GM21529 (cell line): ENCODE measurements at regions not wholly inside any gene's neighbourhood (a gene's known extent, or its start where the extent isn't known, plus 50 kb on each side); places are given as distances from the start of the nearest gene placed in this dataset.
"Not testable (repeated sequence)": the region's sequence is repeated elsewhere in the genome, so short reads cannot be mapped to it uniquely, and the experiment has no call there.

Source experiments
- ATAC-seq: cut with Tn5 transposase; IDR thresholded peaks from one replicate; pipeline ENCODE4 v1.9.1; 2021; ENCODE audit not compliant: unreplicated experiment

GRCh38 chr5:12193536-12193935 lies 289.3 kb upstream of the CTNND2 start:
- ATAC-seq = no peak

GRCh38 chr5:12183003-12183402 lies 278.8 kb upstream of the CTNND2 start:
- no peak for ATAC-seq

GRCh38 chr5:12177851-12178250 lies 273.6 kb upstream of the CTNND2 start:
- ATAC-seq = no peak

DNA sequence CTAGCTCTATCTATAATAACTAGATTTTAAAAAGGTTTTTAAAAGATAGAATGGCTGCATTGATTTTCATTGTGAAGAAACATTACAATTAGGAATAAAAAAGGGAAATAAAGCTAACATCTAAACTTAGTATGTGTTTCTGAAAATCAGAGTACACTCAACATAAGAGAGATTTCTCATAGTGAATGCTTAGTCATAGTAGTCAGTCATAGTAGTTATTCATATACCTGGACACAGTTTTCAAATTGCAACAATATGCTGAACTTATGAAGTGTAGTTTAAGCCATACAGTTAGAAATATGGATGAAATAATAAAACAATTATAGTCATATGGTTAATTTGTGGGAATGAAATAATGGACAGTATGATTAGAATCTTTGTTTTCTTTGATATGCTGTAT lies 273.0 kb upstream of the CTNND2 start:
- ATAC-seq = no peak

DNA sequence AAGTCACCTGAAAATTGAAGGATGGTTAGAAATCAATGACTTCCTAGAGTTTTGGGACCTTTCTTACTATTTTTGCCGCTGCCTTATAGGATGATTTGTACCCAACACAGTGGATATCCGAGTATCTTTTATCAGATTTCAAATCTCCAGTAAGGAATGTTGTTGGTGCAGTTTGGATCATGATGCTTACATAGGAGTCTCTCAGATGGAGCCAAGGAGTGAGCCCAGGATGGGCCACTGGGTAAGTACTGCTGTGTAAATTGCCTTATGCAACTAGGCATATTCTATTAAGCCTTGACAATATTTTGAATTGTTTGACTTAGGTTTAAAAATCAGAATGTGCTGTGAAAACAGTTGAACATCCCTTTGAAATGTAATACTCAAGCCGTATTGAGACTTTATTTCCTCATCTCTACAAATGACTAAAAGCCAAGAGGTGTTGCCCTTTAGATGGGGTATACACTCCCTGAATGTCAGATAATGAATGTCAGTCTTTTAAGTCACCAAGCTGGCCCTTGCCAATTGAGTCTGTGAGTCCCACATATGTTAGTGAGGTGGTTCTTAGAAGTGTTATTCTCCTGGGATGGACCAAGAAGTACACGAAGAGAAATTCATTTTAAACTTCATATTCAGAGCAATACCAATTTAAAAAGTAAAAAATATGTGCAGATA lies 271.8 kb upstream of the CTNND2 start:
- ATAC-seq = no peak

DNA sequence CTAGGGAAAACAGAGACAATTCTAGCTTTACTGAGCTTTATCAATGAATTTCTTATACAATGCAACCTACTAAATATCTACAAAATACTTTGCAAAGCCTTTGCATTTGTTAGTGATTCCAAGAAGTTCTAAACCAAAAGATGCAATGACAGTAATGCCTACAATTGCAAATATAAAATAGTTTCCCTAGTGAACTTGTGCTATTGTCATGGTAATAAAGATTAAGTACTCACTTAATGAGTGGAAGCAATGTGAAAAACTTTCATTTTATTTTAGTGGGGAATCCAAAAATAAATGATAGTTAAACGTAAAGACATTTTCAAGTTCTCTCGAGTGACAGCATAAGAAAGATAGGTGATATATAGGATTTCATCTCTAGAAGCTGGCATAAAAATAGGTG lies 270.5 kb upstream of the CTNND2 start:
- ATAC-seq = no peak

GRCh38 chr5:12169536-12169935 lies 265.3 kb upstream of the CTNND2 start:
- ATAC-seq = no peak

- ATAC-seq = no peak
These were observed 258.6 kb upstream of the CTNND2 start for GRCh38 chr5:12162863-12163262.

DNA sequence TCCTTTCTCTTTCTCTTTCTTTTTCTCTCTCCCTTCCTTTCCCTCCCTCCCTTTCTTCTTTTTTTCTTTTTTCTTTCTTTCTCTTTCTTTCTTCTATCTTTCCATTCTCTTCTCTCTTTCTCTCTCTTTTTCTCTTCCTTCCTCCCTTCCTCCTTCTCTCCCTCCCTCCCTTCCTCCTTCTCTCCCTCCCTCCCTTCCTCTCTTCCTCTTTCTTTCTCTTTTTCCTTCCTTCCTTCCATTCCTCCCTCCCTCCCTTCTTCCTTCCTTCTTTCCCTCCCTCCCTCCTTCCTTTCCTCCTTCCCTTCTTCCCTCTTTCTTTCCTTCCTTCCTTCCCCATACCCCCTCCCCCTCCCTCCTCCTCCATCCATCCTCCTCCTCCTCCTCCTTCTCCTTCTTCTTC lies 243.3 kb upstream of the CTNND2 start:
- ATAC-seq = no peak

GRCh38 chr5:12141496-12141895 lies 237.2 kb upstream of the CTNND2 start:
- no peak for ATAC-seq

- ATAC-seq = no peak
These were observed 229.3 kb upstream of the CTNND2 start for GRCh38 chr5:12133520-12133919.

GRCh38 chr5:12131020-12131419 lies 226.8 kb upstream of the CTNND2 start:
- not testable (repeated sequence) for ATAC-seq

DNA sequence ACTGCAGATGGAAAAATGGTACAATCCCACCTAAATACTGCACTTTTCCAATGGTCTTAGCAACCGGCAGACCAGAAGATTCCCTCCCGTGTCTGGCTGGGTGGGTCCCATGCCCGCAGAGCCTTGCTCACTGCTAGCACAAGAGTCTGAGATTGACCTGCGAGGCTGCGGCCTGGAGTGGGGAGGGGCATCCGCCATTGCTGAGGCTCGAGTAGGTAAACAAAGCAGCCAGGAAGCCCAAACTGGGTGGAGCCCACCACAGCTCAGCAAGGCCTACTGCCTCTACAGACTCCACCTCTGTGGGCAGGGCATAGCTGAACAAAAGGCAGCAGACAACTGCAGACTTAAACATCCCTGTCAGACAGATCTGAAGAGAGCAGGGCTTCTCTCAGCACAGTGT lies 221.6 kb upstream of the CTNND2 start:
- no peak for ATAC-seq

GRCh38 chr5:12119657-12120056 lies 215.4 kb upstream of the CTNND2 start:
- ATAC-seq = no peak

GRCh38 chr5:12114075-12114474 lies 209.8 kb upstream of the CTNND2 start:
- no peak for ATAC-seq

DNA sequence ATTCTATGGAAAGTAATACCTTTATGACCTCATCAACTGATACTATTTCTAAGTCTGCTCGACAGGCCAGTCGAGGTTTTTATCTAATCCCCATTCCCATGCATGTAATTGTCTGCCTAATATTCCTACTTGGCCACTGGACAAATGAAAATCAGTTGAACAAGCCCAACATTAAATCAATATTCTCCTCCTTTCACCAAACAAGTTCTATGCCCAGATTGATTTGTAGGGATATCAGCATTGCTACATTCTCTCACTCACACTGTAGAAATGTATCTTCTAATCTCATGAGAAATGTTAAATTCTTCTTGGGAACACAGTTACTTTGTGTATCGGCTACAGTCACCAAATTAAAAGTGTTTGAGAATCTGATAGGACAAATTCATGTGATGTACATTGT lies 208.8 kb upstream of the CTNND2 start:
- ATAC-seq = no peak

GRCh38 chr5:12111261-12111660 lies 207.0 kb upstream of the CTNND2 start:
- no peak for ATAC-seq

GRCh38 chr5:12110629-12111028 lies 206.4 kb upstream of the CTNND2 start:
- no peak for ATAC-seq

GRCh38 chr5:12109075-12109688 lies 204.9 kb upstream of the CTNND2 start:
- no peak for ATAC-seq

DNA sequence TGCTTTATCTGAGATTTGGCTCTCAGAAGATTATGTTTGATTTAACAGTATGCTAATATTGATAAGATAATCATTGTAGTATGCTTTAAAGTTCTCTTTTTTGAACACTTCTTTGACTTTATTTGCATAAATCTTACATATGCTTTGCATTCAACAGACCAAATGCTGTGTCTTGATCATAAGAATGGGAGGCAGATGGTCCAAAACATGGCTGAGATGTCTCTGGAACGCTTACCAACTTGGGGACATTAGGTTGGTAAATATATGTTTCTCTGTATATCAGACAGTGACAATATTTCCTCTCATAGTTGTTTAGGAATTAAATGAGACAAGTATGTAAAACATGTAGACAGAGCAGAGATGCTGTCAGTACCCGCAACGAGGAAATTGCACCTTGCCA lies 197.9 kb upstream of the CTNND2 start:
- no peak for ATAC-seq

- ATAC-seq = no peak
These were observed 196.3 kb upstream of the CTNND2 start for GRCh38 chr5:12100542-12100941.

DNA sequence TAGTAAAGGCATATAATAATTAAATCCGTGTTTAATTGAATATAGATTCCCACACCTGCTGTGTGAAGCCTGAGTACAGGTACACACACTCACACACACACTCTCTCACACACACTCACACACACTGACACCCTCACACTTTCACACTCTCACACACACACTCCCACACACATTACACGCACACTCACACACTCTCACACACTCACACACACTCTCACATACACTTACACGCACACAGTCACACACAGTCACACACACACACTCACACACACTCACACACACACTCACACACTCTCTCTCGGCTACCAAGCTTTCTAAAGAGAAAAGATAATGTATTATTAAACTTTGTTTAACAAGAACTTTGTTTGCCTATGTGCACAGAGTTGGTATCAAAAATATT lies 195.1 kb upstream of the CTNND2 start:
- no peak for ATAC-seq

GRCh38 chr5:12095808-12096281 lies 191.6 kb upstream of the CTNND2 start:
- ATAC-seq = no peak
